ENCODE measurements at regions not wholly inside any gene's neighbourhood (a gene's known extent, or its start where the extent isn't known, plus 50 kb on each side); places are given as distances from the start of the nearest gene placed in this dataset.

DNA sequence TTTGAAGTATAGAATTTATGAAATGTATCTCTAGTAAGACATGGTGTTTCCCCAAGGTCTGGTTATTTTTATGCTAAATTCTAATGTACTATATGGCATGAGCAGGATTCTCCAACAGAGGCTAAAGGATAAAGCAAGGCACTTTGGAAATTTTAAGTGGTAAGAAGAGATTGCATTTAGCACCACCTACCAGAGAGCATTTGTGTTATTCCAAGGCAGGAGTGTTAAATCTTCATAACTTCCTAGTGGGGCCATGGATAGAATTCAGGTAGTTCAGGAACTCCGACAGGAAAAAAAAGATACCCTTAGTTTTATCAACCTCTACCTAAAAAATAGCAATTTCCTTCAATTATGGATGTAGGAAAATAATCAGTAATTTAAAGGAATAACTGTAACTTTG is 497.4 kb upstream of the CRIM1 start:
- Histone ChIP-seq H3K4me1 (no peaks in the 10 kb centered on the region), H3K27ac (no peak overlapping the region), H3K36me3 (no peaks in the 10 kb centered on the region), H3K4me3 (no peak overlapping the region), H3K9me3 (no peaks in the 10 kb centered on the region), H3K27me3 (peaks cover 0 to 9% (median 0%) of the 10 kb centered on the region in 7 donors)
- intact Hi-C loops (cut with DNase I) = no loop called here
- ATAC-seq (no peak), DNase-seq (no peak)
- WGBS, 2 donors = 78 to 94% methylated on average over 1 of the region's 1 CpG
- TF ChIP-seq, protein P1, sequence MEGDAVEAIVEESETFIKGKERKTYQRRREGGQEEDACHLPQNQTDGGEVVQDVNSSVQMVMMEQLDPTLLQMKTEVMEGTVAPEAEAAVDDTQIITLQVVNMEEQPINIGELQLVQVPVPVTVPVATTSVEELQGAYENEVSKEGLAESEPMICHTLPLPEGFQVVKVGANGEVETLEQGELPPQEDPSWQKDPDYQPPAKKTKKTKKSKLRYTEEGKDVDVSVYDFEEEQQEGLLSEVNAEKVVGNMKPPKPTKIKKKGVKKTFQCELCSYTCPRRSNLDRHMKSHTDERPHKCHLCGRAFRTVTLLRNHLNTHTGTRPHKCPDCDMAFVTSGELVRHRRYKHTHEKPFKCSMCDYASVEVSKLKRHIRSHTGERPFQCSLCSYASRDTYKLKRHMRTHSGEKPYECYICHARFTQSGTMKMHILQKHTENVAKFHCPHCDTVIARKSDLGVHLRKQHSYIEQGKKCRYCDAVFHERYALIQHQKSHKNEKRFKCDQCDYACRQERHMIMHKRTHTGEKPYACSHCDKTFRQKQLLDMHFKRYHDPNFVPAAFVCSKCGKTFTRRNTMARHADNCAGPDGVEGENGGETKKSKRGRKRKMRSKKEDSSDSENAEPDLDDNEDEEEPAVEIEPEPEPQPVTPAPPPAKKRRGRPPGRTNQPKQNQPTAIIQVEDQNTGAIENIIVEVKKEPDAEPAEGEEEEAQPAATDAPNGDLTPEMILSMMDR (IDR thresholded peaks at IDR 0.05) = no peak

DNA sequence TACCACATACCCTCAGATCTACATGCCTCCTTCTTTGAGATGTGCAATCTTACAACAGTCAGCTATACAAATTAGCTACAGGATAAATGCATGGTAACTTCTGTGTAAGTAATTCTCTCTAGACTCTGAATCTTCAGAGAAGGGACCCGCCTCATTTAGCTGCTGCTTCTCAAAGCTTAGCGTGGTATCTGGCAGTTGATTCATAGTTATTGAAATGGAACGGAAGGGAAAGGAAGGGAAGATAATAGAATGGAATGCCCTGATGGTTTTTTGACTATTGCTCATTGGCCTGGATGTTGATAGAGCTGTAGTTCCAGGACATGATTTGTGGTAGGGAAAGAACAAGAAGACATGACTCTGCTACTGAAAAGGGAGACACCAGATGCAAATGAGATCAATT is 498.1 kb upstream of the CRIM1 start:
- TF ChIP-seq, protein P1 (IDR thresholded peaks at IDR 0.05) = no peak
- ATAC-seq = no peak
- no peaks in the 10 kb centered on the region for H3K4me1 ChIP-seq
- H3K4me3 ChIP-seq = no peak overlapping the region
- no peaks in the 10 kb centered on the region for H3K36me3 ChIP-seq
- 31 to 51% methylated on average over 3 of the region's 3 CpGs for WGBS, 2 donors
- H3K9me3 ChIP-seq = no peaks in the 10 kb centered on the region
- DNase-seq = no peak
- no peak overlapping the region for H3K27ac ChIP-seq
- intact Hi-C loops (cut with DNase I) = no loop called here
- H3K27me3 ChIP-seq = peaks cover 0 to 9% (median 0%) of the 10 kb centered on the region in 7 donors

DNA sequence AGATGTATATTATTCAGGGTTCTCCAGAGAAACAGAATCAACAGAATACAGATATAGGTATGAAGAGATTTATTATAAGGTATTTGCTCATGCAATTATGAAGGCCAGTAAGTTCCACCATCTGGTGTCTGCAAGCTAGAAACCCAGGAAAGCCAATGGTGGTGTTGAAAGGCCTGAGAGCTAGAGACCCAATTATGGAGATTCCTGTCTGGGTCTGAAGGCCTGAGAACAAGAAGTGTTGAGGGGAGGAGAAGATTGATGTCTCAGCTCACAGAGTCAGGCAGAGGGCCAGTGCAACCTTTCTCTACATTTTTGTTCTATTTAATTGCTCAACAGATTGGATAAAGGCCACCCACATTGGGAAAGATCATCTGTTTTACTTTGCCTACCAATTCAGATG is 524.2 kb upstream of the CRIM1 start:
- Histone ChIP-seq H3K9me3 (no peaks in the 10 kb centered on the region), H3K36me3 (no peaks in the 10 kb centered on the region), H3K4me3 (no peak overlapping the region), H3K27me3 (peaks cover 0 to 5% (median 0%) of the 10 kb centered on the region in 7 donors), H3K27ac (no peak overlapping the region), H3K4me1 (no peaks in the 10 kb centered on the region)
- TF ChIP-seq, protein P1 (IDR thresholded peaks at IDR 0.05) = no peak
- intact Hi-C loops (cut with DNase I) = no loop called here
- no peak for ATAC-seq
- no peak for DNase-seq

DNA sequence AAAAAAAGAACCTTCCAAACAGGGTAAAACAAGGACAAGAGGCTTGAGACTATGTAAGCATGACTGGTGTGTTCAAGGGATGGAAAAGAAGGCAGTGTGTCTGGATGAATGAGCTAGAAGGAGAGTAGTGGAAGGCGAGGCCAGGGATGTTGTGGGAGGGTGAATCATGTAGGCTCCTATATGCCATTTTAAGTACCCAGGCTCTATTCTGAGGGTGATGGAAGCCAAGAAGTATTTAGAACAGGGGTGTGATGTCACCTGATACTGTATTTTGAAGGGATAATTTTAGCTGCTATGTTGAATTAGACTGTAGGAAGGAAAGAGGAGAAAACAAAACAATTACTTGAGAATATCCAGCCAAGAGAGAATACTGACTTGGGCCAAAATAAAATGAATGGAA is 524.7 kb upstream of the CRIM1 start:
- Histone ChIP-seq H3K4me1 (no peaks in the 10 kb centered on the region), H3K27ac (no peak overlapping the region), H3K36me3 (no peaks in the 10 kb centered on the region), H3K27me3 (peaks cover 0 to 5% (median 0%) of the 10 kb centered on the region in 7 donors), H3K4me3 (no peak overlapping the region), H3K9me3 (no peaks in the 10 kb centered on the region)
- TF ChIP-seq, protein P1 (IDR thresholded peaks at IDR 0.05) = no peak
- 88 to 96% methylated on average over 1 of the region's 1 CpG for WGBS, 2 donors
- ATAC-seq (no peak), DNase-seq (no peak)
- intact Hi-C loops (cut with DNase I) = no loop called here

DNA sequence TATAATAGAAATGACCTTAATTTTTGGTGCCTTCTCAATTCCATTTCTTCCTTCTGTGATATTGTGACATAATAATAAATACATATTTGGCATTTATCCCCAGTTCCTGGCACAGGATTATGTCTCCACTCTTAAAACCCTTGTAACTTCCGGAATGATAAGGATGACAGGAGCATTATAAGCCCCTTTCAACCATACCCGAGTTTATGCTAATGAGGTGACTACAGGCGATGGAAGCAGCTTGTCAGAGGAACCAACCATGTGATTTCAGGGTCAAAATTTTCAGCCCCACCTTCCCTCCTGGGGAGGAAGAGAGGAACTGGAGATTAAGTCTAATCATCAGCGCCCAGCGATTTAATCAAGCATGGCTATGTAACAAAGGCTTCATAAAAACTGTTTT is 528.5 kb upstream of the CRIM1 start:
- H3K4me3 ChIP-seq = no peak overlapping the region
- no peak for DNase-seq
- H3K4me1 ChIP-seq = no peaks in the 10 kb centered on the region
- WGBS, 2 donors = 69 to 73% methylated on average over 5 of the region's 5 CpGs
- intact Hi-C loops (cut with DNase I) = no loop called here
- ATAC-seq = no peak
- H3K9me3 ChIP-seq = no peaks in the 10 kb centered on the region
- no peaks in the 10 kb centered on the region for H3K36me3 ChIP-seq
- H3K27me3 ChIP-seq = peaks cover 0 to 5% (median 0%) of the 10 kb centered on the region in 7 donors
- TF ChIP-seq, protein P1 (IDR thresholded peaks at IDR 0.05) = no peak
- H3K27ac ChIP-seq = no peak overlapping the region

All from heart right ventricle (tissue), 16 donors.